OCI-LY3 (cell line): ENCODE measurements at regions not wholly inside any gene's neighbourhood (a gene's known extent, or its start where the extent isn't known, plus 50 kb on each side); places are given as distances from the start of the nearest gene placed in this dataset.

Experiments used
- H2AFZ ChIP-seq: fragments of 200-600, 300-600 bp; shearing (Covaris generic); 2 replicates; pipeline ENCODE4 v1.6.0; 2014; ENCODE audit warnings: antibody characterized with exemption, low read depth, low read length
- H3K27ac ChIP-seq: fragments of 200-600, 300-600 bp; sonication (generic); 2 replicates; pipeline ENCODE4 v1.5.1; 2014; ENCODE audit warnings: mild to moderate bottlenecking, low read length, moderate library complexity, mixed read lengths
- H3K27me3 ChIP-seq: fragments of 200-600, 300-600 bp; sonication (generic); 2 replicates; pipeline ENCODE4 v1.6.1; 2014; ENCODE audit warnings: low read depth, low read length, mixed read lengths
- H3K36me3 ChIP-seq: fragments of 200-600, 300-600 bp; sonication (generic); replicated peaks from 2 replicates; pipeline ENCODE3; 2014; ENCODE audit warnings: low read depth, low read length, mixed read lengths
- H3K4me1 ChIP-seq: fragments of 300-600, 200-600 bp; sonication (generic); 2 replicates; pipeline ENCODE4 v1.6.1; 2014; ENCODE audit warnings: low read length, mixed read lengths
- H3K4me2 ChIP-seq: fragments of 200-600, 300-600 bp; sonication (generic); 2 replicates; pipeline ENCODE4 v1.6.1; 2014; ENCODE audit warnings: low read length, mixed read lengths
- H3K4me3 ChIP-seq: fragments of 300-600, 200-600 bp; sonication (generic); 2 replicates; pipeline ENCODE4 v1.5.1; 2014; ENCODE audit warnings: antibody characterized with exemption, mild to moderate bottlenecking, low read length, moderate library complexity
- H3K79me2 ChIP-seq: fragments of 300-600, 200-600 bp; shearing (Covaris generic); 2 replicates; pipeline ENCODE4 v1.6.1; 2014; ENCODE audit warnings: mild to moderate bottlenecking, low read length, mixed read lengths
- H3K9ac ChIP-seq: fragments of 300-600, 200-600 bp; shearing (Covaris generic); 2 replicates; pipeline ENCODE4 v1.6.0; 2014; ENCODE audit warnings: mild to moderate bottlenecking, low read length, moderate library complexity
- H3K9me3 ChIP-seq: fragments of 200-600, 300-600 bp; shearing (Covaris generic); 2 replicates; pipeline ENCODE4 v1.6.1; 2014; ENCODE audit warnings: low read length, mixed read lengths; ENCODE audit not compliant: insufficient read depth
- H4K20me1 ChIP-seq: fragments of 200-600, 300-600 bp; sonication (generic); 2 replicates; pipeline ENCODE4 v1.6.1; 2016; ENCODE audit warnings: low read length, mixed read lengths; ENCODE audit not compliant: insufficient read depth
- EZH2phosphoT487 ChIP-seq: fragments of 200-600 bp; shearing (Covaris generic); IDR thresholded peaks from 2 replicates; pipeline ENCODE4 v1.6.1; 2018; ENCODE audit warnings: antibody characterized with exemption, mixed run types, low read depth
- TF ChIP-seq, protein P1 (sequence below): fragments of 200-600, 300-600 bp; sonication (generic); IDR thresholded peaks from 2 replicates; pipeline ENCODE4 v1.5.1; 2014; ENCODE audit warnings: antibody characterized with exemption, low read length, low read depth

DNA sequence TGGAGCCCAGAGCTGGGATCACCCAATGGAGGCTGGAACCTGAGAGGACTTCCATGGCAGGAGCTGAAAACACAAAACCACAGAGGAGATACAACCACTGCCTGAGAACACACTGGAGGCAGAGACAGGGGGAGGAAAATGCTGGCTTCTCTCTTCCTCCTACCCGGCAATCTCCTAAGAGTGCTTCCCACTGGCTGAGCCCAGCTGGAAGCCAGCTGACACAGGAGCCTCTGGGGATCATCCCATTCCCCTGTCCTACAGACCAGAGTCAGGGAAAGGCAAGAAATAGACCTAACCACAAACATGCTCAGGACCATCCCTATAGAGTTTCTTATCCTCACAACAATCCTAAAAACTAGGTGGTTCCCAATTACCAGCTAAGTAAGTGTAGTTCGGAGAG lies 112.4 kb upstream of the CDH5 start:
- H3K9me3 ChIP-seq = no peaks in the 10 kb centered on the region
- H3K4me1 ChIP-seq = no peaks in the 10 kb centered on the region
- H3K36me3 ChIP-seq = no peaks in the 10 kb centered on the region
- no peak overlapping the region for H2AFZ ChIP-seq
- H3K27ac ChIP-seq = no peak overlapping the region
- TF ChIP-seq, protein P1, sequence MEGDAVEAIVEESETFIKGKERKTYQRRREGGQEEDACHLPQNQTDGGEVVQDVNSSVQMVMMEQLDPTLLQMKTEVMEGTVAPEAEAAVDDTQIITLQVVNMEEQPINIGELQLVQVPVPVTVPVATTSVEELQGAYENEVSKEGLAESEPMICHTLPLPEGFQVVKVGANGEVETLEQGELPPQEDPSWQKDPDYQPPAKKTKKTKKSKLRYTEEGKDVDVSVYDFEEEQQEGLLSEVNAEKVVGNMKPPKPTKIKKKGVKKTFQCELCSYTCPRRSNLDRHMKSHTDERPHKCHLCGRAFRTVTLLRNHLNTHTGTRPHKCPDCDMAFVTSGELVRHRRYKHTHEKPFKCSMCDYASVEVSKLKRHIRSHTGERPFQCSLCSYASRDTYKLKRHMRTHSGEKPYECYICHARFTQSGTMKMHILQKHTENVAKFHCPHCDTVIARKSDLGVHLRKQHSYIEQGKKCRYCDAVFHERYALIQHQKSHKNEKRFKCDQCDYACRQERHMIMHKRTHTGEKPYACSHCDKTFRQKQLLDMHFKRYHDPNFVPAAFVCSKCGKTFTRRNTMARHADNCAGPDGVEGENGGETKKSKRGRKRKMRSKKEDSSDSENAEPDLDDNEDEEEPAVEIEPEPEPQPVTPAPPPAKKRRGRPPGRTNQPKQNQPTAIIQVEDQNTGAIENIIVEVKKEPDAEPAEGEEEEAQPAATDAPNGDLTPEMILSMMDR = no peak
- no peak for TF ChIP-seq EZH2phosphoT487
- peaks cover 33% of the 10 kb centered on the region for H3K27me3 ChIP-seq
- H3K79me2 ChIP-seq = no peaks in the 10 kb centered on the region
- H3K4me2 ChIP-seq = no peak overlapping the region
- H3K9ac ChIP-seq = no peak overlapping the region
- no peak overlapping the region for H3K4me3 ChIP-seq
- no peaks in the 10 kb centered on the region for H4K20me1 ChIP-seq

DNA sequence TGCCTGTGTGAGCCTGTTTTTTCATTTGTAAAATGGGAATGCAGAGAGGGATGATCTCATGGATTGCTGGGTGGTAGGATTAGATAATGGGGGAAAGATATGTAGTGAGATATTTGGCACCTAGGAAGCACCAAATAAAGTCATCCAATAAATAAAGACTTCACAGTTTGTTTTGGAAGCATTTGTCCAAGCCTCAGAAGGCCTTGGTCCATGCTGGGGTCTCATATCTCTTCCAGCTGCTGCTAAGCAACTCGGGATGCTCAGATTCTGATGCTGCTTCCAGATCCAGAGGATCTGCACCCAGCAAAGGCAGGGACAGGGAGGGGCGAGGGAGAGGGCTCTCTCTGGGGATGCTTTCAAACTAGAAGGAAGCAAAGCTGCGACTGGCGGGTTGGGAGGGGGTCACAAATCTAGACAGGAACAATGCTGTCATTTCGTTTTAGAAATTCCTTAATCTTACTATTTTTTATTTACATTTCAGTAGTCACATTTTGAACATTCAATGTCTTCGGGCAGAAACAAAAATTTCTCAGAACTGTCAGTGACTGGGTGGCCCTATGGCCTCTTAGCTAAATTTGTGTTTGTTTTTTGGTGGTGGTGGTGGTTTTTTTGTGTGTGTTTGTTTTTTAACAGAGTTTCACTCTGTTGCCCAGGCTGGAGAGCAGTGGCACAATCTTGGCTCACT lies 114.9 kb upstream of the CDH5 start:
- no peak overlapping the region for H2AFZ ChIP-seq
- no peak overlapping the region for H3K27ac ChIP-seq
- H3K4me3 ChIP-seq = no peak overlapping the region
- TF ChIP-seq, protein P1 = no peak
- TF ChIP-seq EZH2phosphoT487 = no peak
- H3K27me3 ChIP-seq = peaks cover 37% of the 10 kb centered on the region
- H3K9ac ChIP-seq = no peak overlapping the region
- no peaks in the 10 kb centered on the region for H3K4me1 ChIP-seq
- no peaks in the 10 kb centered on the region for H3K79me2 ChIP-seq
- H4K20me1 ChIP-seq = no peaks in the 10 kb centered on the region
- no peaks in the 10 kb centered on the region for H3K36me3 ChIP-seq
- no peaks in the 10 kb centered on the region for H3K9me3 ChIP-seq
- no peak overlapping the region for H3K4me2 ChIP-seq

DNA sequence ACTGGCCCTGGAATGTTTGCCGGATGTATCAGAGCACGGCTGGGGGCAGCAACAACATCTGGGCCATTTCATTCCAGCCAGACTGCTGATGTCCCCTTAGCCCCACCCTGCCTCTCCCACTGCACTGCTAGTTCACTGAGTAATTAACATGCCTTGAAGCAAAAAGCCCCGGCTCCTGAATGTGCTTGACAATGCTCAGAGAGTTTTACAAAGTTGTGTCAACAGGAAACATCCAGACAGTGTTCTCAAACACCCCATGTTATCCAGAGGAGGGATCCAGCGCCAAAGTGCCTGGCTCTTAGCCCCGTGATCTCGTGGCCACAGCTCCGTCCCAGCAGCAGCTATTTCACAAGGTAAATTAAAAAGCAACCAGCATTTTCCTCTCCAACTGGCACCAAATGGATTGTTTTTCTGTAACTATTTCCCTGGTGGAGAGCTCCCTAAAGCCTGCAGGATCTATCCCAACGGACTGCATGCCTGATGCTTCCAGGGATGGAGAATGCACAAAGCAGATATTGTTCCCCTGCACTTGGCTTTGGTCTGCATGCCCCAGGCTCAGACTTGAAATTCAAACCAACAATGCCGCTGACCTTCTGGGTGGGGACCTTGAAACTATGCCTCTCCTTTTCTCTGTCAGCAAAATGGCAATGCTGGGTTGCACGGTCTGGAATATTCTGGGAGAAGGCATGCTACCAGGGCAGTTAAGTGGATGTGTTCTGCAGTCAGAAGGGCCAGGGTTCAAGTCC lies 115.6 kb upstream of the CDH5 start:
- Histone ChIP-seq H3K4me1 (no peaks in the 10 kb centered on the region), H3K4me3 (no peak overlapping the region), H4K20me1 (no peaks in the 10 kb centered on the region), H3K27me3 (peaks cover 32% of the 10 kb centered on the region), H3K9ac (no peak overlapping the region), H3K27ac (no peak overlapping the region), H2AFZ (no peak overlapping the region), H3K9me3 (no peaks in the 10 kb centered on the region), H3K4me2 (no peak overlapping the region), H3K36me3 (no peaks in the 10 kb centered on the region), H3K79me2 (no peaks in the 10 kb centered on the region)
- TF ChIP-seq EZH2phosphoT487 = no peak
- TF ChIP-seq, protein P1 = no peak
